ENCODE measurements at regions not wholly inside any gene's neighbourhood (a gene's known extent, or its start where the extent isn't known, plus 50 kb on each side); places are given as distances from the start of the nearest gene placed in this dataset.

GRCh38 chr4:53844133-53844532 lies 220.3 kb downstream of the CHIC2 start:
- TF ChIP-seq CTCF (IDR thresholded peaks at IDR 0.05; ENCODE audit: insufficient read depth, low read length) (no peak), POLR2AphosphoS5 (IDR thresholded peaks at IDR 0.05; ENCODE audit: low read depth) (no peak), GABPA (IDR thresholded peaks at IDR 0.05; ENCODE audit: low read depth) (no peak), REST (IDR thresholded peaks at IDR 0.05; ENCODE audit: insufficient replicate concordance, low read depth) (no peak)
